Ovary (tissue), 7 donors: ENCODE measurements at regions not wholly inside any gene's neighbourhood (a gene's known extent, or its start where the extent isn't known, plus 50 kb on each side); places are given as distances from the start of the nearest gene placed in this dataset.

Source experiments
- DNase-seq, 5 donors: peaks; one replicate each; pipeline ENCODE4 v3.0.0-alpha.2; 2019 to 2020
- H3K27ac ChIP-seq, 2 donors: fragments of 200-600 bp; one replicate each; pipeline versions ENCODE4 v1.5.1 to v1.8.0; 2019 to 2022
- H3K27me3 ChIP-seq: fragments of 200-600 bp; one replicate; pipeline ENCODE4 v1.8.0; 2022
- H3K36me3 ChIP-seq: fragments of 200-600 bp; sonication (generic); one replicate; pipeline ENCODE4 v1.5.1; 2019
- H3K4me1 ChIP-seq: one replicate; pipeline ENCODE4 v1.8.1; 2013; ENCODE audit warnings: mild to moderate bottlenecking, moderate library complexity; ENCODE audit not compliant: insufficient read depth
- H3K4me3 ChIP-seq: fragments of 200-600 bp; sonication (generic); one replicate; pipeline ENCODE4 v1.5.1; 2017
- H3K9me3 ChIP-seq, 2 donors: fragments of 200-600 bp in 1 of 2; sonication (generic) in 1 of 2; one replicate each; pipeline versions ENCODE4 v1.5.1 to v1.8.1; 2013 to 2019; ENCODE audit warnings: mild to moderate bottlenecking in 1 of 2, moderate library complexity in 1 of 2
- EP300 ChIP-seq: sonication (generic); formaldehyde crosslinking; IDR thresholded peaks from one replicate; pipeline ENCODE4 v1.6.1; 2017; ENCODE audit warnings: antibody characterized with exemption
- POLR2A ChIP-seq: fragments of 450-650 bp; IDR thresholded peaks from one replicate; pipeline ENCODE4 v1.6.1; 2017; ENCODE audit warnings: antibody characterized with exemption, mild to moderate bottlenecking, moderate library complexity
- WGBS, 3 donors: extraction: QIAGEN DNeasy Blood & Tissue Kit in 1 of 3; methylation state at CpG; one replicate each; pipeline versions ENCODE4 v1.1.5 to v1.1.7; 2013 to 2017; 5-methylcytosine and 5-hydroxymethylcytosine counted together
- intact Hi-C, 4 donors: fragments of 100-400 bp; cut with DNase I; formaldehyde crosslinking; loops; one replicate each; pipeline versions ENCODE4 v1.11.0 to v1.15.1; 2022 to 2023
- TF ChIP-seq, protein P1 (sequence below), 3 donors: fragments of 450-650 bp in 2 of 3; fragments of 200-600 bp in 1 of 3; IDR thresholded peaks; one replicate each; pipeline versions ENCODE4 v1.5.1 to v1.8.0; 2016 to 2022; ENCODE audit warnings: antibody characterized with exemption in 3 of 3, mild to moderate bottlenecking in 1 of 3
- donor health status: DM: no; HTN: no; CAD: no; lungs with moderate emphysema.
- donor health status: DM: no; HTN: no; CAD: no.
- donor health status: Bipolar disorder and iron deficiency.
- donor health status: DM: no; HTN: no; CAD: no.
- donor health status: DM: yes; HTN: yes; CAD: no.

GRCh38 chr2:160703648-160704585, 210.3 kb upstream of the RBMS1 start:
- Histone ChIP-seq H3K4me1 (no peaks in the 10 kb centered on the region), H3K27me3 (no peaks in the 10 kb centered on the region), H3K4me3 (no peak overlapping the region), H3K9me3 (no peaks in the 10 kb centered on the region), H3K36me3 (no peaks in the 10 kb centered on the region), H3K27ac (no peak overlapping the region)
- no peak for TF ChIP-seq POLR2A
- TF ChIP-seq, protein P1, sequence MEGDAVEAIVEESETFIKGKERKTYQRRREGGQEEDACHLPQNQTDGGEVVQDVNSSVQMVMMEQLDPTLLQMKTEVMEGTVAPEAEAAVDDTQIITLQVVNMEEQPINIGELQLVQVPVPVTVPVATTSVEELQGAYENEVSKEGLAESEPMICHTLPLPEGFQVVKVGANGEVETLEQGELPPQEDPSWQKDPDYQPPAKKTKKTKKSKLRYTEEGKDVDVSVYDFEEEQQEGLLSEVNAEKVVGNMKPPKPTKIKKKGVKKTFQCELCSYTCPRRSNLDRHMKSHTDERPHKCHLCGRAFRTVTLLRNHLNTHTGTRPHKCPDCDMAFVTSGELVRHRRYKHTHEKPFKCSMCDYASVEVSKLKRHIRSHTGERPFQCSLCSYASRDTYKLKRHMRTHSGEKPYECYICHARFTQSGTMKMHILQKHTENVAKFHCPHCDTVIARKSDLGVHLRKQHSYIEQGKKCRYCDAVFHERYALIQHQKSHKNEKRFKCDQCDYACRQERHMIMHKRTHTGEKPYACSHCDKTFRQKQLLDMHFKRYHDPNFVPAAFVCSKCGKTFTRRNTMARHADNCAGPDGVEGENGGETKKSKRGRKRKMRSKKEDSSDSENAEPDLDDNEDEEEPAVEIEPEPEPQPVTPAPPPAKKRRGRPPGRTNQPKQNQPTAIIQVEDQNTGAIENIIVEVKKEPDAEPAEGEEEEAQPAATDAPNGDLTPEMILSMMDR (IDR thresholded peaks at IDR 0.05) = no peak
- no peak for TF ChIP-seq EP300
- DNase-seq = no peak
- 57 to 65% (median 60%) methylated on average over 8 of the region's 8 CpGs for WGBS, 3 donors
- intact Hi-C loops = no loop called here

GRCh38 chr2:160715428-160715827, 221.8 kb upstream of the RBMS1 start:
- H3K4me3 ChIP-seq = no peak overlapping the region
- intact Hi-C loops = no loop called here
- no peaks in the 10 kb centered on the region for H3K4me1 ChIP-seq
- TF ChIP-seq EP300 (no peak), POLR2A (no peak)
- TF ChIP-seq, protein P1 (IDR thresholded peaks at IDR 0.05) = no peak
- WGBS, 3 donors = 96 to 98% (median 96%) methylated on average over 2 of the region's 2 CpGs
- H3K36me3 ChIP-seq = no peaks in the 10 kb centered on the region
- no peak overlapping the region for H3K27ac ChIP-seq
- no peaks in the 10 kb centered on the region for H3K9me3 ChIP-seq
- H3K27me3 ChIP-seq = no peaks in the 10 kb centered on the region
- no peak for DNase-seq

GRCh38 chr2:160719116-160719515, 225.5 kb upstream of the RBMS1 start:
- Histone ChIP-seq H3K27me3 (no peaks in the 10 kb centered on the region), H3K4me3 (no peak overlapping the region), H3K27ac (no peak overlapping the region), H3K4me1 (no peaks in the 10 kb centered on the region), H3K36me3 (no peaks in the 10 kb centered on the region), H3K9me3 (no peaks in the 10 kb centered on the region)
- TF ChIP-seq EP300 (no peak), POLR2A (no peak)
- TF ChIP-seq, protein P1 (IDR thresholded peaks at IDR 0.05) = no peak
- intact Hi-C loops = no loop called here
- WGBS, 3 donors = 78 to 84% (median 81%) methylated on average over 3 of the region's 3 CpGs
- no peak for DNase-seq

DNA sequence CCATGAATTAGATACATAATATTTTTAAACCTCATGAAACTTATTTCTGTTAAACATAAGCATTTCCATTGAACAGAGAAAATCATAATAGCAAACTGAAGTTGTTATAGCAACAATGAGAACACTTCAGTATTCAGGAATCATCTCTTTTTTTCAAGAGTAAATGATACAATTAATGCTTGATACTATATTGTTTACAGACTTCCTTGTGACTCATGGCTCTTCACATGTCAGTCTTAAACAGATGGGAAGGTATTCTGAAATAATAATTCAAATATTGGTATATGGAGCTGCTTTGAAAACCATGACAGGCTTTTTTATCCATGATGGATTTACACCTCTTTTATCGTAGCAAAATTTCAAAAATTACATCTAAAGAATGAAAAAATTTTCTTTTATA, 226.5 kb upstream of the RBMS1 start:
- Histone ChIP-seq H3K9me3 (no peaks in the 10 kb centered on the region), H3K27me3 (no peaks in the 10 kb centered on the region), H3K4me1 (no peaks in the 10 kb centered on the region), H3K4me3 (no peak overlapping the region), H3K27ac (no peak overlapping the region), H3K36me3 (no peaks in the 10 kb centered on the region)
- TF ChIP-seq, protein P1 (IDR thresholded peaks at IDR 0.05) = no peak
- TF ChIP-seq EP300 = no peak
- TF ChIP-seq POLR2A = no peak
- WGBS, 3 donors = 69 to 78% (median 74%) methylated on average over 1 of the region's 1 CpG
- no peak for DNase-seq
- intact Hi-C loops = no loop called here
